ENCODE measurements at regions not wholly inside any gene's neighbourhood (a gene's known extent, or its start where the extent isn't known, plus 50 kb on each side); places are given as distances from the start of the nearest gene placed in this dataset.

- intact Hi-C loops (cut with DNase I), result no loop called here
- no peak overlapping the region for H3K4me3 ChIP-seq
- peaks cover 0 to 12% (median 0%) of the 10 kb centered on the region in 11 donors for H3K9me3 ChIP-seq
- DNase-seq (no peak), ATAC-seq (peak in 5 of 8 donors; percentile 36 to 84 (median 43))
- no peak for TF ChIP-seq CTCF (IDR thresholded peaks at IDR 0.05)
- 80 to 92% methylated on average over 4 of the region's 4 CpGs for WGBS, 2 donors
- H3K27me3 ChIP-seq, result no peaks in the 10 kb centered on the region
- peak overlapping the region; percentile 36 to 85 (median 74) for H3K27ac ChIP-seq
- peaks cover 0 to 23% (median 20%) of the 10 kb centered on the region in 9 donors for H3K4me1 ChIP-seq
- H3K36me3 ChIP-seq, result no peaks in the 10 kb centered on the region
Measured at GRCh38 chr4:124019749-124020549, 623.4 kb downstream of the SPRY1 start.

- intact Hi-C loops (cut with DNase I), result no loop called here
- ATAC-seq (no peak), DNase-seq (no peak)
- H3K27ac ChIP-seq, result no peak overlapping the region
- H3K4me1 ChIP-seq, result peaks cover 0 to 28% (median 19%) of the 10 kb centered on the region in 9 donors
- no peak for TF ChIP-seq CTCF (IDR thresholded peaks at IDR 0.05)
- no peaks in the 10 kb centered on the region for H3K36me3 ChIP-seq
- 66 to 85% methylated on average over 3 of the region's 3 CpGs for WGBS, 2 donors
- H3K27me3 ChIP-seq, result no peaks in the 10 kb centered on the region
- H3K9me3 ChIP-seq, result peaks cover 0 to 12% (median 0%) of the 10 kb centered on the region in 11 donors
- no peak overlapping the region for H3K4me3 ChIP-seq
Measured at GRCh38 chr4:124025000-124025399, 628.4 kb downstream of the SPRY1 start.

GRCh38 chr4:124025428-124025827, 628.8 kb downstream of the SPRY1 start:
- intact Hi-C loops (cut with DNase I), result no loop called here
- H3K9me3 ChIP-seq, result peaks cover 0 to 12% (median 0%) of the 10 kb centered on the region in 11 donors
- WGBS, 2 donors, result 59 to 88% methylated on average over 9 of the region's 9 CpGs
- H3K36me3 ChIP-seq, result no peaks in the 10 kb centered on the region
- H3K27ac ChIP-seq, result no peak overlapping the region
- no peak for ATAC-seq
- DNase-seq, result no peak
- no peak for TF ChIP-seq CTCF (IDR thresholded peaks at IDR 0.05)
- no peaks in the 10 kb centered on the region for H3K27me3 ChIP-seq
- H3K4me1 ChIP-seq, result peaks cover 0 to 28% (median 20%) of the 10 kb centered on the region in 9 donors
- no peak overlapping the region for H3K4me3 ChIP-seq

- no peak overlapping the region for H3K4me3 ChIP-seq
- no peaks in the 10 kb centered on the region for H3K36me3 ChIP-seq
- peak overlapping the region in 8 of 10 donors; percentile 13 to 62 (median 49) for H3K27ac ChIP-seq
- H3K27me3 ChIP-seq, result no peaks in the 10 kb centered on the region
- ATAC-seq (peak in 2 of 8 donors; percentile 8 to 26), DNase-seq (no peak)
- intact Hi-C loops (cut with DNase I), result no loop called here
- 49 to 52% methylated on average over 4 of the region's 4 CpGs for WGBS, 2 donors
- H3K4me1 ChIP-seq, result peaks cover 0 to 35% (median 21%) of the 10 kb centered on the region in 9 donors
- no peak for TF ChIP-seq CTCF (IDR thresholded peaks at IDR 0.05)
- peaks cover 0 to 7% (median 0%) of the 10 kb centered on the region in 11 donors for H3K9me3 ChIP-seq
Measured at GRCh38 chr4:124028182-124028581, 631.6 kb downstream of the SPRY1 start.
